Stimulated activated CD8-positive, alpha-beta memory T cell treated with anti-CD3 and anti-CD28 coated beads, Interleukin-2, amount 100 ng/mL, for 1 hour (primary cell): ENCODE measurements at regions not wholly inside any gene's neighbourhood (a gene's known extent, or its start where the extent isn't known, plus 50 kb on each side); places are given as distances from the start of the nearest gene placed in this dataset.
"Not testable (repeated sequence)": the region's sequence is repeated elsewhere in the genome, so short reads cannot be mapped to it uniquely, and the experiment has no call there.

Experiments
- DNase-seq, 2 donors: peaks; one replicate each; pipeline ENCODE4 v3.0.0-alpha.2; 2020; ENCODE audit warnings: low read depth in 2 of 2

DNA sequence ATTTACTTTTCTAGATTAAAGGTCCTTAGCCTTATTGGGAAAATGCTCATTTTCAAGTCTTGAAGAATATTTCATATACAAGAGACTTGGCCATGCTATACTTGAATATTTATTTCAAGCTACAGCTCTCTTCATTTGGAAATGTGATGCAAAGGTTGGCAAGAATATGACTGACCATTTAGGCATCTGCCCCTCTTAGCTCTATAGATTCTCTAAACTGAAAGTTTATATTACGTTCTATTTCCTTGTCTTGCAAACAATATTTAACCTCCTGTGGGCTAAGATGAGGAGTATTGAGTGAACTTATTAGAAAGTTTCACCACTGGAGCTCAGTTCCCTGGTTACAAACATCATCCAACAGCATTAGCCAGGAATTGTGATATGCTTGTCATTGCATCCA lies 593.1 kb downstream of the MAT2B start:
- DNase-seq, result no peak

DNA sequence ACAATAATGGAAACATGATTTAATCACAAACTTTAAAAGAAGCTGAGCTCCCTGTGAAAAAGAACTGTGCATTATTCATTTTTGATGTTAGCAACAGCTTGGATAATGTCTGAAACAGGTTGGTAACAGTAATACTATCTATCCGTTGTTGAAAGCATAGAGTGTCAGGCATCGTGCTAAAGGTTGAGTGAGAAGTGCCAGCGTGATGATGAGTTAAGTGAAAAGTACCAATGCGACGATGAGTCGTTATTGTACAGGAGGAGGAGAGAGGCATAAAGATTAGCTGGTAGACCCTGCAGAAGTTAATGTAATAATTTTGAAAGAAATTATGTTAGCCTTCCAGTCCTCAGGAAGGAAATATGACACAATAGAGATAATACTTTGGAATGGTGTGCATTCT lies 593.6 kb downstream of the MAT2B start:
- no peak for DNase-seq

DNA sequence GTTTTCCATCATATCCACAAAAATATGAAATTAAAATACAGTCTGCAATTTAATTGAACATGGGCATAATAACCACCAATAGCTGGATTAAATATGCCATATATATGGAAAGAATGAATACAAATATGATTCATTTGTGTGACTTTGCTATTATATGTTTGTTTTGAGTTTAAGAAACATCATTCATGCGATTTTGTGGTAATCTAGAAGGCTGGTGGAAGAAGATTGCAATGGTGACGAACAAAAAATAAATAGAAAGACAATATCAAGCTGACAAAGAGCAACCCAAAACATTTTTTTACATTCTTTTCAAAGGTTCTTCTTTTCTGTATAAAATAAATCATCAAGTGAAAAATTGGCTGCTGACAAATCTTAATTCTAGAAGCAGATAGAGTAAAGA lies 610.0 kb downstream of the MAT2B start:
- DNase-seq, result no peak

DNA sequence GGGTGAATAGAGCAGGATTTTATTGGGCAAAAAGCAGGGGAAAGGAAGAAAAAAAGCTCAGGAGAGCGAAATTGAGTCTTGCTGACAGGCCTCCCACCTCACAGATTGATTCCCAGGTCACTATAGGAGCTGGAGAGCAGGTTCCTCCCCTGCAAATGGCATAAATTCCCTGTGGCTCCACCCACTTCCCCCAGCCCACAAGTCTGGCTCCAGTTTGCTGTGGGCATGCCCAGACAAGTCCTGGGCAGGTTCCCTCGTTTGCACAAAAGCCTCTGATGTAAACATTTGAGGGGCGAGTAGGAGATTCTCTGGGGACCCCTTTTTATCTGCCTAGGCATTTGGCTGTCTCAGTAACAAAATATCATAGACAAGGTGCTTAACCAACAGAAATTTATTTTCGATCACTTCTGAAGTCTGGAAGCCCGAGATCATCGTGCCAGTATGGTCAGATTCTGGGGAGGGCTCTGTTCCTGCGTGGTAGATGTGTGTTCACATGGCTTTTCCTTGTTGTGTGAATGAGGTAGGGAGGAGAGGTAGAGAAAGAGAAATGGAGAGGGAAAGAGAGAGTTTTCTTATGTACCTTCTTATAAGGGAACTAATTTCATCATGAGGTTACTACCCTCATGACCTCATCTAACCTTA lies 614.5 kb downstream of the MAT2B start:
- DNase-seq, result no peak

DNA sequence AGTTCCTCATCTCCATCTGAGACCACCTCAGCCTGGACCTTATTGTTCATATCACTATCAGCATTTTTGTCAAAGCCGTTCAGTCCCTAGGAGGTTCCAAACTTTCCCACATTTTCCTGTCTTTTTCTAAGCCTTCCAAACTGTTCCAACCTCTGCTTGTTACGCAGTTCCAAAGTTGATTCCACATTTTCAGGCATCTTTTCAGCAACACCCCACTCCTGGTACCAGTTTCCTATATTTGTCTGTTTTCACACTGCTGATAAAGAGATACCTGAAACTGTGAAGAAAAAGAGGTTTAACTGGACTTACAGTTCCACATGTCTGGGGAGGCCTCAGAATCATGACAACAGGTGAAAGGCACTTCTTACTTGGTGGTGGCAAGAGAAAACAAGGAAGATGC lies 622.1 kb downstream of the MAT2B start:
- DNase-seq, result no peak

DNA sequence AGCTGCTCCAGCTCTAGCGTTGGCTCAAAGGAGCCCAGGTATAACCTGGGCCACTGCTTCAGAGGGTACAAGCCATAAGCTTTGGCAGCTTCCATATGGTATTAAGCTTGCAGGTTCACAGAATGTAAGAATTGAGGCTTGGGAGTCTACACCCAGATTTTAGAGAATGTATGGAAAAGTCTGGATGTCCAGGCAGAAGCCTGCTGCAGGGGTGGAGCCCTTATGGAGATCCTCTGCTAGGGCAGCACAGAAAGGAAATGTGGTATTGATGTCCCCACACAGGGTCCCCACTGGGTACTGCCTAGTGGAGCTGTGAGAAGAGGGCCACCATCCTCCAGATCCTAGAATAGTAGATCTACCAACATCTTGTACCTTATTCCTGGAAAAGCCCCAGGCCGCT lies 626.9 kb downstream of the MAT2B start:
- no peak for DNase-seq

DNA sequence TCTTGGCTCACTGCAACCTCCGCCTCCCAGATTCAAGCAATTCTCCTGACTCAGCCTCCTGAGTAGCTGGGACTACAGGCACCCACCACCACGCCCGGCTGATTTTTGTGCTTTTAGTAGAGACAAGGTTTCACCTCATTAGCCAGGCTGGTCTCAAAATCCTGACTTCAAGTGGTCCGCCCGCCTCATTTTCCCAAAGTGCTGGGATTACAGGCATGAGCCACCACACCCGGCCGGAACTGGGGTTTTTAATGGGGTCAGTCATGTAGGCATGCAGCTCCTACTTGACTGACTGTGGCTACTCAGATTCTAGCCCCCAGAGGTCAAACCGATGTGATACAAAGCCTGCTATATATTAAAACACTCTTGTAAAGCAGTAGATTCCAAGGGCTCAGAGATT lies 631.7 kb downstream of the MAT2B start:
- DNase-seq, result no peak

DNA sequence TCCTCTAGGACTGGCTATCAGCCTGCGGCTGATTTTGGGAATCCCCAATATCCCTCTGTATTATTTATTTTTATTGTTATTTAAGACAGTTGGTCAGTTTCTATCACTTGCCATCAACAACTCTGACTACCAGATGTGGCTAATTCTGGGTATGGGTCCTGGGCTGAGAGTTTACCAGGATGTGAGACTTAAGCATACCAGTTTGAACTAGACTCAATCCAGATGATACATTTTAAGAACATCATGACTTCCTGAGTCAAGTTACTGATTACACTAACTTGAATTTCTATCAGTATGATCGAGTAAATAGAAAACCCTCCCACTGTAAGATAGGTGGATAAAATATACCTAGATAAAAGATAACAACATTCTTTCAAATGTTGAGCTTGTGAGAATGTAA lies 634.0 kb downstream of the MAT2B start:
- no peak for DNase-seq

DNA sequence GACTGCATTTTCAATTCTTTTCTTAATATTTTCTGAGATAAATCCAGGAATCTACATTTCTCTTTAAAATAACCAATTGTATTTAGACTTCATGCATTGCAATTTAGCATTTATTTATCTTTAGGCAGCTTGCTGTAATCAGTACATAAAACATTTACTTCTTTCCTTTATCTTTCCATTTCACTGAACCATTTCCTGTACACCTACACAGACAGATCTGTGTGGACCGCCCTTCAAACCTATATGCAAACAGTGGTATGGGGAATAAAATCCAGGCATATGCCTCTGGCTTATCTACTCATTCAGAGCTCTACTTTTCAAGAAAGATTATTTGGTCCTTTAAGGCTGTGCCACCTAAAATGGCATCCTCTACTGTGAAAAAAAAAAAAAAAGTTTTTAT lies 640.0 kb downstream of the MAT2B start:
- no peak for DNase-seq

DNA sequence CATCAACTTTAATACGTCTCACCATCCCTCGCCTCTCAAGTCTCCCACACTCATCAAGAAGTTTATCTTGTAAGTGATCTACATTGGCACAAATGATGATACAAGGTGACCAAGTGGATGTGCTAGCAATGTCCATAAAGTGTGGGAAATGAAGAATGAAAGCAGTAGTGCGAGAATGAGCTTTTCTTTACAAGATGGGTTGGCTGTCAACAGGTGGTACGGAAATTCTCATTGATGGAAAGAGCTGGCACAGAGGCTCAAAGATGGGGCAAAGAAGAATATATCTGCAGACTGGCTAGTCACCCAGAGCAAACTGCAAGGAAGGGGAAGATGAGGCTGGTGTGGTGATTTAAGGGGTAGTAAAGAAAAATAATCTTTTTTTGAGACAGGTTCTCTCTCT lies 640.8 kb downstream of the MAT2B start:
- no peak for DNase-seq

DNA sequence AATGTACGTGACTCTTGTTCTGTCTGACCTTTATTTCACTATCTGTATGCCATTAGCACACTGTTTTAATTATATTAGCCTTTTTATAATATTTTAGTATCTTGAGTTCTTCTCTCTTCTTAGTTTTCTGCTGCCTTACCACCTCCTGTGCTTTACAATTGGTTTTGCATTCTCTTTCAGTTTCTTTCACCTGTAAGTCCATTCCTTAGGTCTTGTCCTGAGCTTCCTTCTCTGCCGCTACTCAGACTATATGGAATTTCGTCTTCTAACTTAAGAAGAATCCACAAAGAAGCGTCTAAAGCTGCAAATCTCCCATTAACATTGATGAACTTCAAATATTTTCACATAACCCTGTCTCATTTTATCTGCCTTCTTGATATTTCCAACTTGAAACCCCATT lies 642.9 kb downstream of the MAT2B start:
- DNase-seq, result no peak

DNA sequence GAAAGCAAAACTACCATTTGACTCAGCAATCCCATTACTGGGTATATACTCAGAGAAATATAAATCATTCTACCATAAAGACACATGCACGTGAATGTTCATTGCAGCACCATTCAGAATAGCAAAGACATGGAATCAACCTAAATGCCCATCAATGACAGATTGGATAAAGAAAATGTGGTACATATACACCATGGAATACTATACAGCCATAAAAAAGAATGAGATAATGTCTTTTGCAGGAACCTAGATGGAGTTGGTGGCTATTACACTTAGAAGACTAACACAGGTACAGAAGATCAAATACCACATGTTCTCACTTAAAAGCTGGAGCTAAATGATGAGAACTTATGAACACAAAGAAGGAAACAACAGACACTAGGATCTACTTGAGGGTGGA lies 647.1 kb downstream of the MAT2B start:
- DNase-seq, result not testable (repeated sequence)

DNA sequence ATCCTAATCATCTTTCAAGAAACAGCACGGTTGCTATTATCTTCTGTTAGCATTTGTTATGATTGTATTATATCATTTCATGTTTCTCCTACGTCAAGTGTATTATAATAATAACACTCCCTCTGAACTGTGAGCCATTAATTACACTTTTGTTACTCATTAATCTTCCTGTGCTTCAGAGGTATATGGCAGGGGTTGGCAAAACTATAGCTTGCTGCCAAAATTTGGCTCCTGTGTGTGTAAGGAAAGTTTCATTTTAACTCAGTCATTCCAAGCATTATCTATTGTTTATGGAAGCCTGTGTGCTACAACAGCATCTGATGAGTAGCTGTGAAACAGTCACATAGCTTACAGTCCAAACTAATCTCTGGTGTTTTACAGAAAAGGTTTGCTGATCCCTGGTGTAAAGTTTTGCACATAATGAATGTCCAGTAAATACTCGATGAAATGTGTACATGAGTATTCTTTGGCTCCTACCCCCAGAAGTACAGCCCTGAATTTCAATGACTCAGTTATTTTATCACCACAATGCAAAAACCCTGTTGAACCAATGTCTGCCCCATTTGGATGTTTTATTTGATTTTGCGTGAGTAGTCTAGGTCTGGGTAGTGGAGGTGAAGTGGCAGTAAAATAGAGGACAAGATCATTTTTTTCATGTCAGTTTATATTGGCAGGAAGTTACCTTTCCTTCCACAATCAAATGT lies 648.2 kb downstream of the MAT2B start:
- DNase-seq, result no peak

DNA sequence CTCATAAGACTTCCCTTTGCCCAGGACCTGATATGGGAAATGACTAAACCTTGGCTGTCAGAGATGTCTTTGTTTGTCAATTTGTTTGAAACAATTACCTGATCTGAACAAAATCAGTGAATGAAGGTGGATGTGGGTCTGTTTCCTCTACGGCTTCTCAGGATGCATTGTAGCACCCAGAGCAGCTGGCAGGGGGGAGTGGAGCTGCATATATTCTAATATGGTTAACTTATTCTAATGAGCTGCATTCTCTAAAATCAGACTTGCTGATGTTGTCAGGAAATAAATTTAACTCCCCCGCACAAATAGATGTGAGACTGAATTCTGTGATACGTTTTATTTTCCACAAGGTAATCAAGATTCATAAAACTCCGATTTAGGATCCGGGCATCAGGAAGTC lies 665.4 kb downstream of the MAT2B start:
- DNase-seq, result no peak

DNA sequence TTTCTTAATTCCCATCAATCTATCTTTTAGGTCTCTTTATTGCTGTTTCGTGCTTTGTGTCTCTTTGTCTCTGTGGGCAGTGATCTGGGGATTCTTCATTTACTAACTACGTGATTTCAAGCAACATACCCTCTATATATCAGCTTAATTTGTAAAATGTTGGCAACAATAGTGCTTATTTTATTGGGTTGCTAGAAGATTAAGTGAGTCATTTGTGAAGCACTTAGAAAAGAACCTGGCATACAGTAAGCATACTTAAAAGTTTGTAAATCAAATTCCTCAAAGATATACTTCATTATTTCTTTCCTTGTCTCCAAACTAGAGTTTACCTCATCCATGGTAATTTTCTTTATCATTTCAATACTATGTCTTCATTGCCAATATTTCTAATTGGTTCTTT lies 669.7 kb downstream of the MAT2B start:
- no peak for DNase-seq

DNA sequence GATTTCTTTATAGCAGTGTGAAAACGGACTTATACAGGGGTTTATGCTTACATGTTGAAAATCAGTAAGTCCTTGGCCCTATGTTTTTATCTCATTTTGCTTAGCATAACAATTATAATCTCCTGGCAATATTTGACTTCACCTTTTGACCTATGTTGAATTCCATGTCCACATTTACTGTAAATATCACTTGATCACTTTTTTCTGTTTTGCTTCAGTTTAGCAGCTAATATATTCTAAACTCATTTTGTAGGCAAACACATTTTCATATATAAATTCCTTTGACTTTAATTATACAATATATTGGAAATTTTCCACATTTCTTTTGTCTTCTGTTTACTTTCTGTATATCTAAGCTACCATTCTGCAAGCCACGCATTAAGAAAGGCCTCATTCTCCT lies 674.0 kb downstream of the MAT2B start:
- no peak for DNase-seq

DNA sequence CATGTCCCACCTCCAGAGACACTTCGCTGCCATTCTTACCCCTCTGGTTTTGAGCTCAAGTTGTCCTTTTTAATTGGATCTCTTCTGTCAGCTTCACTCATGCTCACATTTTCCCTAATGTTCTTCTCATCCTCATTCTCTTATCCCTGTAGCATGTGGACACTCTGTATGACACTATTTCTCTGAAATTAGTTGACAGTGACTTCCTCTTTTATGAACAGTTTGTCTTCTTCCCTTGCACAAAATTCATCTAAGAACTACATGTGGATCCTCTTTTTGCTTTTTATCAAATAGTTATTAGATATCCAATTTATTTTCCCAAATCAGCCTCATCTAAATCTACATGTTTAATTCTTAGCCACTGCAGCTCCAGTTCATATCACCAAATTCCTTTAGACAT lies 676.2 kb downstream of the MAT2B start:
- no peak for DNase-seq

DNA sequence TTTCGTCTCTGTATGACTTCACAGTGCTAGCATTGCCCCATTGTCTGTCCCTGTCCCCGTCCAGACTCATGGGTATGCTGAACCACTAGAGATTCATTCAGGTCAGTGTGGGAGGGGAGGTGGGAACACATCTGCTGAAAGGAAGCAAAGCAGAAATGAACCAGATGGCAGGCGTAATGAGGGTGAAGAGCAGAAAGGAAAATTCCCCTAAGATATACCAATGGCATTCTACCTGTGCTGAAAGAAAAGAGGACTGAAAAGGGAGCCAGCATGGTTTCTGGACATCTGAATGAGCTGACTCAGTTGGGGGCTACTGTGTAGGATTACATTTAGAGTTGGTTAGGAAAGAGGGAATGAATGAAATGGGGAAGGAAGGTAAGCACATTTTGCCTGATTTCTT lies 678.7 kb downstream of the MAT2B start:
- no peak for DNase-seq

DNA sequence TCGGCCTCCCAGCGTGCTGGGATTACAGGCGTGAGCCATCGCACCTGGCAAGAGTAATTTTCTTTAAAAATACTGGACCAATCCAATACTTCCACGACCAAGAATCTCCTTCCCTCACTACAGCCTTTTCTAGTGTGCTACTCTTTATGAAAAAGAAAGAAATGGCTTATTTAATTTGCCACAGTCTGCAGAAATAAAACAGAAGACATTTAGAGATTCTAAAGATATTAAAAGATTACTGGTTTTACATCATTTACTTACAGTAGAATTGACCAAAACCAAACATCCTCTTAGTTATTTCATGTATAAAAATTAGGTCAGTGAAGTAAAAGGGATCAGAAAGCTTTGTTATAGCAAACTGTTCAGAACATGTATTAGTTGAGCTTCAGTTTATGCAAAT lies 679.6 kb downstream of the MAT2B start:
- no peak for DNase-seq

DNA sequence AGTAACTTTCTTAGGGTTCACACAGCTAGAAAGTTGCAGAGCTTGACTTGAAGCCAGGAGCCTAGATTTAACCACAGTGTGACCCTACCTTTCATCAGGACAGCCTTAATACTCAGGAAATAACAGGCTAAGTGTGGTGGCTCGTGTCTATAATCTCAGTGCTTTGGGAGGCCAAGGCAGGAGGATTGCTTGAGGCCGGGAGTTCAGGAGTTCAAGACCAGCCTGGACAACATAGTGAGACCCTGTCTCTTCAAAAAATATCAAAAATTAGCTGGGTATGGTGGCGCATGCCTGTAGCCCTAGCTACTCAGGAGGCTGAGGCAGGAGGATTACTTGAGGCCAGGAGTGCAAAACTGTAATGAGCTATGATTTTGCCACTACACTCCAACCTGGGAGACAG lies 681.1 kb downstream of the MAT2B start:
- no peak for DNase-seq

DNA sequence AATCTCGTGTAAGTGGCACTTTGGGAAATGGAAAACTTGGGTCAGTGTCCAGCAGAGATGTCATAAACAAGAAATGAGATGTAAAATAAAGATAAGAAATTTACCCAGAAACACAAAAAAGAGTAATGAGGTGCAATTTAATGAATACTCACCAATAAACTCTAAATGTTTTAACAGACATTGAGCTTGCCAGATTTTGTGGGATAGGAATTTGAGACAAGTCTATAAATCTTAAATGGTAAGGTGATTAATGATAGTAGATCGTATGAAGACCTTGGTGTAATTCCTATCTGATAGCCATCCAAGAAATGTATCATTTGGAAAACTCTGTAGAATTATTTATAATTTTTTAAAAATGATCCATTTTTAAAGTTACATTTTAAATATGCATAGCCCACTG lies 682.4 kb downstream of the MAT2B start:
- no peak for DNase-seq

DNA sequence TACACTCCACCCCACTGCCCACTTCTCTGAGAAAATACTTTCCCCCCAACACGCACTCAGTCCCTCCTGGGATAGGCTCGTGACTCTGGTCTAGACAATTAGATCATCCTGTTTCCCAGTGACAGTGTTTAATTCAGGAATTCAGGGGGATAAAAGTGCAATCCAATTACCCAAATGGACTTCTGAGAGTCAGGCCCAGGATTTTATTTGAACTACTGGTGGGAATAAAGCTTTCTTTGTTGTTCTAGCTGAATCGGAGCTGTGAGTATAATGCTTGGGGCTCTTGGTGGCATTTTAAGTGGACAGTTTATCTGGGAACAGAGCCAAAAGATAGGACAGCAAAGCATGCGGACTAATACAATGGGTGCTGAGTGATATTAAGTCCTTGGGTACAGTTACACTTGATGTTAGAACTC lies 683.3 kb downstream of the MAT2B start:
- DNase-seq, result no peak

DNA sequence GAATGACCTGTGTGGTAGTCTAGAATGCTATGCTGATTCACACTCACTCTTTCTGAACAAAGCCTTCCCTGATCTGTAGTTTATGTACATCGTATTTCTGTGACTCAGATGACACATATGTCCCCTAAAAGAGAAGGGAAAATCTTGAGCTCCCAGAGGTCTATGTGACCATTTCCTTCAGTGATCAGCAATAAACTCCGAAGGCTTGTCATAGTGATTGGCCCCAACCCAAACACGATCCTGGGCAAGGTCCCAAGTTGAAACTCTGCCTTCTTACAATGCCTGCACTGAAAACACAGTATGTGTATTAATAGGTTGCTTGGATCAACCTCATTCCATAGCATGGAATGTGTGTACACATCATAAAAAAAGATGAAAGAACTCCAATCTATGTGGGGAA lies 685.8 kb downstream of the MAT2B start:
- no peak for DNase-seq

DNA sequence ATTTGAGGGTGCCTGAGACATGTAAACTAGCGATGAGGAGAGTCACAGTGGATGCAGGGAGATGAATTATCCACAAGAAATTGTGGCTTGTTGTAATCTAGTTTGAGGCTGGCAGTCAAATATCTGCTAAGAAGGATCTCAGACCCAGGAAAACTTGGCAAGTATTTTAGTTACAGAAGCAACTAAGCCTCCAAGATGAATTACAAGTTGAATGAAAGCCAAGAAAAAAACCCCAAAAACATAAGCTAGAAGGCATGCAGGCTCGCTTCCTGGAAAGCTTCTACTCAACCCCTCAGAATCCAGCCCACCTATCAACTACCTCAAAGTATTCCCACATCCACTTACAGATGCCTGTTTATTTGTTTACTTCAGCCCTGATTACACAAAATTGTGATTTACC lies 696.9 kb downstream of the MAT2B start:
- DNase-seq, result no peak
